Mammary epithelial cell (primary cell): ENCODE measurements at regions not wholly inside any gene's neighbourhood (a gene's known extent, or its start where the extent isn't known, plus 50 kb on each side); places are given as distances from the start of the nearest gene placed in this dataset.

Source experiments
- CTCF ChIP-seq, 2 donors: IDR thresholded peaks in 1 of 2; conservative IDR thresholded peaks in 1 of 2; 2 replicates each; pipeline ENCODE4 v1.5.1; 2011 to 2012; ENCODE audit warnings: inconsistent platforms in 2 of 2, low read length in 2 of 2, mild to moderate bottlenecking in 2 of 2, control low read depth in 1 of 2, low read depth in 1 of 2; ENCODE audit not compliant: insufficient read depth in 1 of 2; ENCODE audit errors: extremely low read depth in 1 of 2
- EZH2 ChIP-seq: IDR thresholded peaks from 2 replicates; pipeline ENCODE4 v1.6.1; 2012; ENCODE audit warnings: low read length, inconsistent platforms, borderline replicate concordance

GRCh38 chr10:131802156-131802915 lies 98.5 kb upstream of the PPP2R2D start:
- TF ChIP-seq CTCF (conservative IDR thresholded peaks at IDR 0.05 in 1 of 2, IDR thresholded peaks at IDR 0.05 in 1 of 2; ENCODE audit: extremely low read depth in 1 of 2, insufficient read depth in 1 of 2, low read depth in 1 of 2, low read length in 2 of 2) (no peak), EZH2 (no peak)
